ENCODE measurements at regions not wholly inside any gene's neighbourhood (a gene's known extent, or its start where the extent isn't known, plus 50 kb on each side); places are given as distances from the start of the nearest gene placed in this dataset.

- TF ChIP-seq CTCF (IDR thresholded peaks at IDR 0.05; ENCODE audit: control insufficient read depth, extremely low read depth, insufficient read depth): no peak
- H3K4me3 ChIP-seq (ENCODE audit: low read depth, low read length): no peak overlapping the region
- no peak for DNase-seq (ENCODE audit: low read depth)
These were observed 508.6 kb downstream of the ADCYAP1 start for GRCh38 chr18:1413323-1413675.

- H3K4me3 ChIP-seq (ENCODE audit: low read depth, low read length): no peak overlapping the region
- DNase-seq (ENCODE audit: low read depth): no peak
- no peak for TF ChIP-seq CTCF (IDR thresholded peaks at IDR 0.05; ENCODE audit: control insufficient read depth, extremely low read depth, insufficient read depth)
These were observed 511.4 kb downstream of the ADCYAP1 start for GRCh38 chr18:1416074-1416473.

GRCh38 chr18:1421502-1421901 is 516.8 kb downstream of the ADCYAP1 start:
- DNase-seq (ENCODE audit: low read depth): no peak
- no peak overlapping the region for H3K4me3 ChIP-seq (ENCODE audit: low read depth, low read length)
- no peak for TF ChIP-seq CTCF (IDR thresholded peaks at IDR 0.05; ENCODE audit: control insufficient read depth, extremely low read depth, insufficient read depth)

- DNase-seq (ENCODE audit: low read depth): no peak
- no peak overlapping the region for H3K4me3 ChIP-seq (ENCODE audit: low read depth, low read length)
- TF ChIP-seq CTCF (IDR thresholded peaks at IDR 0.05; ENCODE audit: control insufficient read depth, extremely low read depth, insufficient read depth): no peak
These were observed 518.0 kb downstream of the ADCYAP1 start for GRCh38 chr18:1422634-1423033.

- no peak for TF ChIP-seq CTCF (IDR thresholded peaks at IDR 0.05; ENCODE audit: control insufficient read depth, extremely low read depth, insufficient read depth)
- no peak for DNase-seq (ENCODE audit: low read depth)
- no peak overlapping the region for H3K4me3 ChIP-seq (ENCODE audit: low read depth, low read length)
These were observed 521.0 kb downstream of the ADCYAP1 start for GRCh38 chr18:1425679-1426078.

GRCh38 chr18:1435487-1435886 is 530.8 kb downstream of the ADCYAP1 start:
- H3K4me3 ChIP-seq (ENCODE audit: low read depth, low read length): no peak overlapping the region
- no peak for DNase-seq (ENCODE audit: low read depth)
- TF ChIP-seq CTCF (IDR thresholded peaks at IDR 0.05; ENCODE audit: control insufficient read depth, extremely low read depth, insufficient read depth): no peak

GRCh38 chr18:1436199-1436598 is 531.5 kb downstream of the ADCYAP1 start:
- TF ChIP-seq CTCF (IDR thresholded peaks at IDR 0.05; ENCODE audit: control insufficient read depth, extremely low read depth, insufficient read depth): no peak

More at GRCh38 chr18:1436199-1436598, 531.5 kb downstream of the ADCYAP1 start:
- H3K4me3 ChIP-seq (ENCODE audit: low read depth, low read length): no peak overlapping the region
- DNase-seq (ENCODE audit: low read depth): no peak
